HG03064 (cell line): ENCODE measurements at regions not wholly inside any gene's neighbourhood (a gene's known extent, or its start where the extent isn't known, plus 50 kb on each side); places are given as distances from the start of the nearest gene placed in this dataset.

Source experiments
- ATAC-seq: cut with Tn5 transposase; IDR thresholded peaks from one replicate; pipeline ENCODE4 v1.9.1; 2021; ENCODE audit warnings: low read depth; ENCODE audit not compliant: unreplicated experiment

- ATAC-seq, result no peak
Observed at GRCh38 chr7:20026762-20027161, 190.4 kb downstream of the MACC1 start.

DNA sequence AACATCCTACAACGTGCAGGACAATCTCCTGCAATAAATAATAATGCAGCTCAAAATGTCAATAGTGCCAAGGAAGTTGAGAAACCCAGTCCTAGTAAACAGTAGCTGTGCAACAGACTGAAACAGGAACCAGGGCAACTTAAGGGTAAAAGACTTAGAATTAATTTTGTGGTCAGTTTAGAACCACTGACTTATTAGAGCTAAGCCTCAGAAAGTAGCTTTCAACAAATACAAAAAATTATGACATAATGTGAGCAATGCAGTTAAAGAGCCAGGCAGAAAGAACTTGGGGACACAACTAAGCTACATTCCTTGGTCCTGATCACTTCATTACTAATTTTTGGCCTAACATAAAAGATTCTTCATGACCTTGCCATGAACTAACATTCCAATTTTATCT, 195.4 kb downstream of the MACC1 start:
- peak; percentile 85 for ATAC-seq

GRCh38 chr7:20021066-20021465, 196.1 kb downstream of the MACC1 start:
- no peak for ATAC-seq

DNA sequence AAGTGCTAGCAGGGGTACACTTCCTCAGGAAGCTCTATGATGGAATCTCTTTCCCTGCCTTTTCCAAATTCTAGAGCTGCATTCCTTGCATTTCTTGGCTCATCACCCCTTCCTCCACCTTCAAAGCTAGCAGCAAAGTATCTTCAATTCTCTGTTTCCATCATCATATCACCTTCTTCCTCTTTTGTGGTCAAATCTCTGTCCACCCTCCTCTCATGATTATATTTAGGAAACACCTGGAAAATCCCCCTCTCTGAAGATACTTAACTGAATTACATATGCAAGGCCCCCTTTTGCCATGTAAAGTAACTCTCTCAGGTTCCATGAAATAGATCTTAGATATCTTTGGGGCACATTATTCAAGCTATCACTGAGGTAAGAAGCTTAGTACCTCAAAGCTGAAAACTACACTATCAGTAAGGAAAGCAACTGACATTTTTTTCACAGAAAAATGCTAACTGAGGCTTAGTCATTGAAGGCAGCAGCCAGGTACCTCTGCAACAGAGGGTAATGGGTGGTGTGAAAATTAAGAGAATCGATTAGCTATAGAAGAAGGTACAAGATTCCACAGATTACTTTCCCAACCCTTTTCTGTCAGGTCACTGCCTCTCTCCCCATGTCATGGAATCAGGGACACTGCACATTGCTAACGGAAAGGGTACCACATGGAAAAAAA, 197.3 kb downstream of the MACC1 start:
- ATAC-seq, result no peak

DNA sequence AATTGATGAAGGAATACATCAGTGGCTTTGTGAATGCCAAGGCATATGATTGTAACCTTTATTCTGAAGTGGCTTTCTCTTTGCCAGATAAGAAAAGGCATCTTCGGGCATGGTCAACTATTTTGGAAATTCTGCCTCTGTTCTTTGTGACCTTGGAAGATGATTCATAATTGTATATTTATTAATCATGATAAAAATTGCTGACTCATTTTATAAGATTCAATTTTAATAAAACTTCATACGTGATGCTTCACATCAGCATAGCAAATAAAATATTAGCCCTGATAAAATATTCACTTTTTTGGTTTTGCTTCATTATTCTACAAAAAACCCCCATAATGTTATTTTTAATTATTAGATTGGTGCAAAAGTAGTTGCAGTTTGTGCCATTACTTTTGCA, 200.5 kb downstream of the MACC1 start:
- ATAC-seq, result no peak

DNA sequence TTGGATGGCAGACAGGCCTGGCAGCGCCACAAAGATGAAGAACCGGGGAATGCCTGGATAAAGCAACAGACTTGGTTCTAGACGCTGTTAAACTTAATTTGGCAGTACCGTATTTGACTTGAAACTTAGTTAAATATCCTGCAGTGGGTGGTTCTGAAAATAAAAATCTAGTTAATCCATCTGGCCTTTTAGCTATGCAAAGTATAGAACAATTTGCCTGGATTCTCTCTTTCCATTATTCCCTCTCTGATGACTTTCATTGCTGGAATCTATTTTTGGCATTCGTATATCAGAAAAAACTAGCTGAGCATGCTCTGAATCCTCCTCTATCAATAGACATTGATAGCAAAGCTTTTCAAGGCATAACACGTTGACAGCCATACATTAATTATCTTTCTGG, 203.6 kb downstream of the MACC1 start:
- ATAC-seq, result no peak

DNA sequence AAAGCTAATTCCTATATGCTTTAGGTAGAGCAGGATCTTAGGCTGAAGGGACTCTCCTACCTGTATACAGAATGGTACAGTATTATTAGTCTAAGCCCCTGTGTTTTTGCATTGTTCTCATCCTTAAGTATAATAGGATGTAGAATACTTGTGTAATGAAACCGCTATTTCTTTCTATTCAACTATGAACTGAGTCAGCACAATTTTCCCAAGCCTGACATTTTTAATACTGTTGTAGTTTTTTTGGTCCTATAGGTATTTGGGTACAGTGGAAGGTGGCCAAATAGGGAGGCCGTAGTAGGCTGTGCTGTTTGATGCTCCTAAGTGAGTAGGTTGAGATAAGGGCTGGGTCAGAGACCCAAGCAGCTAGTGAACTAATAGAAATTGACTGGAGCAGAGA, 205.1 kb downstream of the MACC1 start:
- ATAC-seq, result no peak

GRCh38 chr7:20010877-20011276, 206.3 kb downstream of the MACC1 start:
- ATAC-seq, result no peak

GRCh38 chr7:20007510-20007909, 209.7 kb downstream of the MACC1 start:
- ATAC-seq, result no peak

GRCh38 chr7:20005081-20005480, 212.1 kb downstream of the MACC1 start:
- no peak for ATAC-seq

- no peak for ATAC-seq
Observed at GRCh38 chr7:19999681-20000080, 217.5 kb downstream of the MACC1 start.

DNA sequence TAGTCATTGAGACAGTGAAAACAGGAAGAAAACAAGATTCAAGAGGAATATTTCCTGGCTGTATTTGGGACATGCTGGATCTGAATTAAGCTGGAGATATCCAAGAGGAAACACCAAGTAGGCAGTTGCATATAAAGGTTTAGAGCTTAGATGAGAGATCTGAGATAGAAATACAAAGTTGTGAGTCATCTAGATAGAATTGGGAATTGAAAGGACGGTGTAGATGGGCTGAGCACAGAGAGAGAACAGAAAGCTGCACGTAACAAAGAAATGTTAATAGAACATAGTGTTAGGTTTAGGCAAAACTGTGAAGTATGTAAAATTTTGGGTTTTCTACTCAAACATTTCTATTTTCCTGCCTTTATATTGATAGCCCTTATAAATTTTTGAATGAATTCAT, 218.5 kb upstream of the TMEM196 start:
- no peak for ATAC-seq

GRCh38 chr7:19989906-19990305, 216.5 kb upstream of the TMEM196 start:
- no peak for ATAC-seq

GRCh38 chr7:19988860-19989259, 215.4 kb upstream of the TMEM196 start:
- ATAC-seq, result no peak

GRCh38 chr7:19984231-19984632, 210.8 kb upstream of the TMEM196 start:
- ATAC-seq, result no peak

- no peak for ATAC-seq
Observed at GRCh38 chr7:19982841-19983835, 209.7 kb upstream of the TMEM196 start.

- no peak for ATAC-seq
Observed at GRCh38 chr7:19973581-19973980, 200.2 kb upstream of the TMEM196 start.

DNA sequence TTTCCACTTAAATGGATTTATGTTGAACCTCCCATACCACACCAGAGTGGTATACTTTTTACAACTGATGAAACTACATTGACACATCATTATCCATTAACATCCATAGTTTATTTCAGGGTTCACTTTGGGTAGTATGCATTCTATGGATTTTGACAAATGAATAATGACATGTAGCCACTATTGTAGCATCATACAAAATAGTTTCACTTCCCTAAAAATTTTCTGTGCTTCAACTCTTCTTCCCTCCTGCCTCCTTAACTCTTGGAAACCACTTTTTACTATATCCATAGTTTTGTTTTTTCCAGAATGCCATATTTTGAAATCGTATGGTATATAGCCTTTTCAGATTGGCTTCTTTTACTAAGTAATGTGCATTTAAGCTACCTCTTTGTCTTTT, 199.5 kb upstream of the TMEM196 start:
- ATAC-seq, result no peak

DNA sequence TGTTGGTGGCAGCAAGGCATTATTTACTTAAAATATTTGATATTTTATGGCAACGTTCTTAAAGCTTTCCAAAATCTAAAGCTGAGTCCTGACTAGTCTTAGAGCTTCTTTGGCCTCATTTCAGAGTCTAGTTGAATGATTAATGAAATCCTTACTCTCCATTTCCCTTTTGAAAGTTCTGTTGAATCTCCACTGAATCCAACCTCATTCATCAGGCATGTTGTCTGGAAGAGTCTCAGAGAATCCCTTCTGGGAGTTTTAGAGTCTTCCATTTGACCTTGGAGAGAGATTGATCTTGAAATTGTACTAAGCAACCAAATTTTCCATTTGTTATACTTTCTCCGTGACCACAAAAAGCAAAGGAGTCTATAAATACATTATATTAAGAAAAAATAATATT, 198.5 kb upstream of the TMEM196 start:
- no peak for ATAC-seq

DNA sequence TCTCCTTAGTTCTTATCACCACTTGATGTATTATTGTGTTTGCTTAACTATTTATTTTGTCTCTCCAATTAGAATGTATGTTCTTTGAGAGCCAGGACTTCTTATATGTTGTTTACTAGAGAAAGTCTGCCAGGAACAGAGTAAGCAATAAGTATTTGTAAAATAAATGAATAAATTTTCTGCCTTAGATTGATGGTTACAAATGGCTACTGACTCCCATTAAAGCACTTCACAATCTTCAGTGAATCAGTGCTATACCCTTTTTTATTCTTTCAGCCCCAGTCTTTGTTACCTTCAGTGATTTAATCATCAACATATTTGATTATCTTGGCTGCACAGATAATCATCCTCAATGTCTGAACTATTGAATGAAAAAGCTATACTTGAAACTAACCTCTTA, 197.1 kb upstream of the TMEM196 start:
- no peak for ATAC-seq

DNA sequence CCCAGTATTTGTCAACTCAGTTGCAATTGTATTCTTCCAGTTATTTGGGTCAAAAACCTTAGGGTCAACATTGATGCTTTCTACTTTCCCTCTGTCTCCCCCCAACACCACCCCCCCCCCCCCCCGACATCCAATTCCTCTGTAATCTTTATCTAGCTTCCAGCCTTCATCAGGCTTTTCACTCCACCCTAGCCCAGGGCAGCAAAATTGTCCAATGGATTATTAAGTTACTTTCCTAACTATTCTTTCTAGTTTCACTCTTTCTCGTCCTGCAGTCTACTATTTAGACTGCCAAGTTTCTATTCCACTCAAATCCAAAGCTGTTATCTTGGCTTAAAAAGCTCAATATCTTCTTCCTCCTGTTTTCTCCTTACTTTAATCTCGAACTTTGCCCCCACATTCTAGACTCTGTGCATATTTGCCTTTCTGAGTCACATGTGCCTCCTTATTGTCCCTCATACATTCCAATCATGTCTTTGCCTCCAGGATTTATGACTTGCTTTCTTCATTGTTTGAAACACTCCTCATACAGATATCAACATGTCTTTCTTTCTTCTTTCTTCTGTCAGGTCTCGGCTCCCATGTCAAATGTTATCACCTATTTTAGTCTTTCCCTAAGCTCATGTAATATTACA, 196.6 kb upstream of the TMEM196 start:
- no peak for ATAC-seq
